ENCODE measurements at regions not wholly inside any gene's neighbourhood (a gene's known extent, or its start where the extent isn't known, plus 50 kb on each side); places are given as distances from the start of the nearest gene placed in this dataset.

DNA sequence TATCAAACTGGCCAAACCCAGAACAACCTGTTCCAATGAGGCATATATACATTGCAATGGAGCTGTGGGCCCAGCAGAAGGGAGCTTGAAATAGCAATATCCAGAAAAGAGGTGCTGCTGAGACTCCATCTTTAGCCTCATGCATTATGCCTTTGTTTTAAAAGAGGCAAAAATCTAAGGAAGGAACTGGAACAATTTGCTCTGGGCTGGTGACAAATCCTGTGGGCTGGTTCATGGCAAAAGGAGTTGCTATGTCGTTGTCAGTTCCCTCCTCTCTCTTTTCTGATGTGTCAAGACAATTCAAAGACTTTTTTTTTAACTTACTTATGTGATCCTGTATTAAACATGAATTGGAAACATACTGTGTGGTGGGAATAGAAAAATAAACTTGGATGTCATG, 124.2 kb upstream of the FSHR start:
- Histone ChIP-seq H3K56ac (ENCODE audit: insufficient read length, low read depth, low read length) (no peak overlapping the region), H3K23me2 (ENCODE audit: insufficient read length, low read depth, low read length, poor library complexity, severe bottlenecking) (no peaks in the 10 kb centered on the region), H3K79me2 (ENCODE audit: insufficient read depth, low read length) (no peaks in the 10 kb centered on the region), H2AFZ (ENCODE audit: low read length) (no peak overlapping the region), H2AK5ac (ENCODE audit: insufficient read length, low read length) (no peak overlapping the region), H3K4me1 (ENCODE audit: insufficient read depth, low read length) (no peaks in the 10 kb centered on the region), H4K8ac (replicated peaks; ENCODE audit: insufficient read length, low read depth, low read length) (no peak overlapping the region), H3K27me3 (ENCODE audit: insufficient read depth, low read length) (no peaks in the 10 kb centered on the region), H3K23ac (ENCODE audit: insufficient read length, low read depth, low read length) (no peak overlapping the region), H3K4me2 (ENCODE audit: insufficient read depth, insufficient read length, low read length) (no peak overlapping the region), H2BK120ac (ENCODE audit: low read depth, low read length, poor library complexity, severe bottlenecking) (no peak overlapping the region), H2BK12ac (ENCODE audit: insufficient read length, low read depth, low read length) (no peak overlapping the region), H3T11ph (ENCODE audit: low read length) (no peak overlapping the region), H4K5ac (ENCODE audit: insufficient read length, low read depth, low read length) (no peak overlapping the region), H4K91ac (ENCODE audit: insufficient read length, low read depth, low read length) (no peak overlapping the region), H3K9me3 (ENCODE audit: control insufficient read depth, low read depth, low read length) (no peaks in the 10 kb centered on the region), H3K14ac (ENCODE audit: insufficient read depth, low read length) (no peak overlapping the region), H2BK20ac (ENCODE audit: low read depth, low read length, poor library complexity, severe bottlenecking) (no peak overlapping the region), H3K79me1 (ENCODE audit: insufficient read depth, low read depth, low read length, poor library complexity, severe bottlenecking) (no peaks in the 10 kb centered on the region), H3K18ac (ENCODE audit: insufficient read length, low read depth, low read length) (no peak overlapping the region), H2BK5ac (ENCODE audit: insufficient read length, low read length) (no peak overlapping the region), H2BK15ac (ENCODE audit: low read depth, low read length) (no peak overlapping the region), H4K20me1 (ENCODE audit: control insufficient read depth, insufficient read depth, insufficient read length) (no peaks in the 10 kb centered on the region), H3K4ac (ENCODE audit: low read depth, low read length) (no peak overlapping the region), H3K27ac (ENCODE audit: insufficient read length, low read depth, low read length) (no peak overlapping the region), H3K9ac (ENCODE audit: extremely low read depth, insufficient read length, low read length) (no peak overlapping the region)
- TF ChIP-seq, protein P1, sequence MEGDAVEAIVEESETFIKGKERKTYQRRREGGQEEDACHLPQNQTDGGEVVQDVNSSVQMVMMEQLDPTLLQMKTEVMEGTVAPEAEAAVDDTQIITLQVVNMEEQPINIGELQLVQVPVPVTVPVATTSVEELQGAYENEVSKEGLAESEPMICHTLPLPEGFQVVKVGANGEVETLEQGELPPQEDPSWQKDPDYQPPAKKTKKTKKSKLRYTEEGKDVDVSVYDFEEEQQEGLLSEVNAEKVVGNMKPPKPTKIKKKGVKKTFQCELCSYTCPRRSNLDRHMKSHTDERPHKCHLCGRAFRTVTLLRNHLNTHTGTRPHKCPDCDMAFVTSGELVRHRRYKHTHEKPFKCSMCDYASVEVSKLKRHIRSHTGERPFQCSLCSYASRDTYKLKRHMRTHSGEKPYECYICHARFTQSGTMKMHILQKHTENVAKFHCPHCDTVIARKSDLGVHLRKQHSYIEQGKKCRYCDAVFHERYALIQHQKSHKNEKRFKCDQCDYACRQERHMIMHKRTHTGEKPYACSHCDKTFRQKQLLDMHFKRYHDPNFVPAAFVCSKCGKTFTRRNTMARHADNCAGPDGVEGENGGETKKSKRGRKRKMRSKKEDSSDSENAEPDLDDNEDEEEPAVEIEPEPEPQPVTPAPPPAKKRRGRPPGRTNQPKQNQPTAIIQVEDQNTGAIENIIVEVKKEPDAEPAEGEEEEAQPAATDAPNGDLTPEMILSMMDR (conservative IDR thresholded peaks at IDR 0.05), result no peak
- H3K4me3 Mint-ChIP-seq, result no peak overlapping the region
- peaks cover 1% of the 10 kb centered on the region; the same call in 1 of the 2 replicates for H3K27me3 Mint-ChIP-seq (ENCODE audit: low read depth)
- peaks cover 14 to 25% of the 10 kb centered on the region in 2 experiments for H3K9me3 Mint-ChIP-seq
- no peak for DNase-seq
- no CpG with 5 or more reads among the region's 1 CpG for WGBS (ENCODE audit: extremely low coverage, insufficient read length, low lambda C conversion rate)
- H3K4me1 Mint-ChIP-seq, result peaks cover 10% of the 10 kb centered on the region in 2 experiments
- no peak overlapping the region for H3K27ac Mint-ChIP-seq
- peaks cover 7 to 17% (median 12%) of the 10 kb centered on the region in 3 experiments for H3K36me3 Mint-ChIP-seq (ENCODE audit: insufficient read depth in 1 of 3, low read depth in 3 of 3)
